Vagina (tissue), 2 donors: ENCODE measurements at regions not wholly inside any gene's neighbourhood (a gene's known extent, or its start where the extent isn't known, plus 50 kb on each side); places are given as distances from the start of the nearest gene placed in this dataset.

Experiments used
- DNase-seq, 2 donors: peaks; one replicate each; pipeline ENCODE4 v3.0.0-alpha.2; 2017; ENCODE audit errors: extremely low spot score in 2 of 2
- H3K27ac ChIP-seq: fragments of 200-600 bp; sonication (generic); one replicate; pipeline ENCODE4 v1.5.1; 2019
- H3K27me3 ChIP-seq: fragments of 200-600 bp; sonication (generic); one replicate; pipeline ENCODE4 v1.5.1; 2019
- H3K36me3 ChIP-seq, 2 donors: fragments of 200-600 bp; sonication (generic); one replicate each; pipeline ENCODE4 v1.5.1; 2017 to 2019
- H3K4me1 ChIP-seq: fragments of 200-600 bp; sonication (generic); one replicate; pipeline ENCODE4 v1.5.1; 2019
- H3K4me3 ChIP-seq, 2 donors: fragments of 200-600 bp; sonication (generic); 1 replicate in 1 of 2; 2 replicates in 1 of 2; pipeline ENCODE4 v1.5.1; 2016 to 2019
- H3K9me3 ChIP-seq: fragments of 200-600 bp; sonication (generic); one replicate; pipeline ENCODE4 v1.5.1; 2019
- CTCF ChIP-seq, 3 experiments: fragments of 450-650 bp in 2 of 3; fragments of 200-600 bp in 1 of 3; sonication (generic) in 1 of 3; IDR thresholded peaks; one replicate each; pipeline ENCODE4 v1.5.1; 2017 to 2019; ENCODE audit warnings: antibody characterized with exemption in 3 of 3, mild to moderate bottlenecking in 2 of 3, moderate library complexity in 2 of 3
- POLR2A ChIP-seq, 2 donors: fragments of 450-650 bp; IDR thresholded peaks; one replicate each; pipeline ENCODE4 v1.6.1; 2017; ENCODE audit warnings: antibody characterized with exemption in 2 of 2, mild to moderate bottlenecking in 2 of 2, moderate library complexity in 2 of 2
- POLR2AphosphoS5 ChIP-seq, 2 donors: sonication (generic); formaldehyde crosslinking; IDR thresholded peaks; one replicate each; pipeline ENCODE4 v1.9.0; 2017; ENCODE audit warnings: antibody characterized with exemption in 2 of 2, mild to moderate bottlenecking in 2 of 2, low read depth in 1 of 2; ENCODE audit not compliant: insufficient read depth in 1 of 2
- intact Hi-C: fragments of 100-400 bp; cut with DNase I; formaldehyde crosslinking; loops from one replicate; pipeline ENCODE4 v1.15.1; 2023

DNA sequence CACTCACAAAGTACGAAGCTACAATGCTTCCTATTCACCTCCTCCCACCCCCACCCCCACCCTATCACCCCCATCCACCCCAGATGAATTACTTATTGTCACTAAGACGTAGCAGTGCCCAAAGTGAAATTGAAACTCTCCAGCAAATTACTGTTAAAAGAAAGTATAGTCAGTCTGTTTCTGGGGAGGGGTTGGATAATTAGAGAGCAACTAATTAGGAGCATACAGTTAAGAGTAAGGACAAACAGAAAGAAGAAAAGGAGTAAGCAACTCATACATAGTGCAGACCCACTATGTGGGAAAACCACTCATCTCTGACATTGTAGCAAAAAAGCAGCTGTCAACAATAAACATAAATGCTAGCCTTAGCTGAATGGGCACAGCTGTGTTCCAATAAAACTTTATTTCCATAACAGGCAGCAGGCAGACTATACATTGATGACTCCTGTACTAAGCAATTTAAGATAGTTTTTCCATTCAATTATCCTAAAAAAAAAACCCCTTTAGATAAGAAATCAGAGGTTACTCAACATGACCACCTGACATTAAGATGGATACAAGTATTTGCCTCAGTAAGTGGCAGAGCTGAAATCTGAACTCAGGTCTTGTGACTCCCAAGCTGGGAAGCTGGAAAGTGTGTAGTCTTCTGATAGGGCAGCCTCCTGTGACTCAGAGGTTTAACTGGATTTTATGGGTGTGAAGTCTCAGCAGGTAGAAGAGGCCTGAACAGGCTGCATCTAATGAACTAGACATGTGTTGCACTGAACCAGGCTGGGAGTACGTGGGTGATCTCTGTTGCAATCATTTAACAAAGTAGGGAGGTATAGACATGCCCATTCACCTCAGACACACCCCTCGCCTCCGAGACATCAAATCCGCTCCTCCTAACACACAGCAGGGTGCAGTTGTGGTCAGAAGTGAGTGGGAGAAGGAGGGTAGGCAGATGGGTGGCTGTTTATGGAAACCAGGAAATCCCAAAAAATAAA, 171.8 kb upstream of the KLF7 start:
- intact Hi-C loops = loop anchor here (10.0 kb wide), 1 partner anchor 173 kb away; the partner anchor contains the start of gene KLF7

DNA sequence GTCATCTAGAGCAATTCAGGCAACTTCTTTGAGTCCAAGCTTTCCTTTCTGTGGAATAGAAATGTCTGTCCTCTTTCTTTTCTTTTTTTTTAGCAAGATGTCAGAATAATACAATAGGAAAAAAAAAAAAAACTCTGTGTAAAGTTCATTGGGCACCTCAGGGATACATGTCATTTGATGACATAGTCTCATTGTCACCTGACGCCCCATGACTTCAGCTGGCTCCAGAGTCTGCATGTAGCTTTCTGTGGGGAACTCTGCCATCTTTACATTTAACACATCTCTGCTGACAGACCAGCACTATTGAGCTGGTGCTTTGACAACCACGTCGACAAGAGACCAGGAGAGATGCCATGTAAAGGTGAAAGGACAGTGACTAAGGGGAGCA, 172.5 kb upstream of the KLF7 start:
- TF ChIP-seq CTCF (IDR thresholded peaks at IDR 0.05) = no peak
- TF ChIP-seq POLR2AphosphoS5 (IDR thresholded peaks at IDR 0.05; ENCODE audit: insufficient read depth in 1 of 2, low read depth in 1 of 2) = no peak
- TF ChIP-seq POLR2A (IDR thresholded peaks at IDR 0.05) = no peak
- intact Hi-C loops = loop anchor here (10.0 kb wide), 1 partner anchor 173 kb away; the partner anchor contains the start of gene KLF7
- H3K4me3 ChIP-seq = no peak overlapping the region
- peak overlapping the region; percentile 18 for H3K27ac ChIP-seq
- no peak for DNase-seq
- no peaks in the 10 kb centered on the region for H3K36me3 ChIP-seq
- peaks cover 24% of the 10 kb centered on the region for H3K4me1 ChIP-seq
- no peaks in the 10 kb centered on the region for H3K9me3 ChIP-seq
- no peaks in the 10 kb centered on the region for H3K27me3 ChIP-seq

More for the DNA sequence above, 171.8 kb upstream of the KLF7 start:
- peak overlapping the region; percentile 18 for H3K27ac ChIP-seq
- H3K4me3 ChIP-seq = no peak overlapping the region
- no peaks in the 10 kb centered on the region for H3K9me3 ChIP-seq
- no peak for DNase-seq
- peaks cover 24% of the 10 kb centered on the region for H3K4me1 ChIP-seq
- no peaks in the 10 kb centered on the region for H3K27me3 ChIP-seq
- H3K36me3 ChIP-seq = no peaks in the 10 kb centered on the region
- TF ChIP-seq CTCF (IDR thresholded peaks at IDR 0.05) = no peak
- no peak for TF ChIP-seq POLR2A (IDR thresholded peaks at IDR 0.05)
- peak in 1 of 2 donors; percentile 60 for TF ChIP-seq POLR2AphosphoS5 (IDR thresholded peaks at IDR 0.05; ENCODE audit: insufficient read depth in 1 of 2, low read depth in 1 of 2)

GRCh38 chr2:207338610-207339009, 172.9 kb upstream of the KLF7 start:
- peaks cover 24% of the 10 kb centered on the region for H3K4me1 ChIP-seq
- no peaks in the 10 kb centered on the region for H3K9me3 ChIP-seq
- intact Hi-C loops = loop anchor here (10.0 kb wide), 1 partner anchor 174 kb away; the partner anchor contains the start of gene KLF7
- no peaks in the 10 kb centered on the region for H3K27me3 ChIP-seq
- DNase-seq = no peak
- H3K36me3 ChIP-seq = no peaks in the 10 kb centered on the region
- no peak overlapping the region for H3K4me3 ChIP-seq
- no peak overlapping the region for H3K27ac ChIP-seq
- TF ChIP-seq CTCF (IDR thresholded peaks at IDR 0.05) (no peak), POLR2AphosphoS5 (IDR thresholded peaks at IDR 0.05; ENCODE audit: insufficient read depth in 1 of 2, low read depth in 1 of 2) (no peak), POLR2A (IDR thresholded peaks at IDR 0.05) (no peak)

- no peak for DNase-seq
- no peaks in the 10 kb centered on the region for H3K27me3 ChIP-seq
- no peaks in the 10 kb centered on the region for H3K4me1 ChIP-seq
- no peak overlapping the region for H3K4me3 ChIP-seq
- H3K36me3 ChIP-seq = no peaks in the 10 kb centered on the region
- no peak overlapping the region for H3K27ac ChIP-seq
- no peak for TF ChIP-seq POLR2A (IDR thresholded peaks at IDR 0.05)
- TF ChIP-seq CTCF (IDR thresholded peaks at IDR 0.05) = no peak
- no peak for TF ChIP-seq POLR2AphosphoS5 (IDR thresholded peaks at IDR 0.05; ENCODE audit: insufficient read depth in 1 of 2, low read depth in 1 of 2)
- H3K9me3 ChIP-seq = no peaks in the 10 kb centered on the region
- intact Hi-C loops = no loop called here
These were observed 175.5 kb upstream of the KLF7 start for GRCh38 chr2:207341112-207341750.
